Left lung (tissue), 4 donors: ENCODE measurements at regions not wholly inside any gene's neighbourhood (a gene's known extent, or its start where the extent isn't known, plus 50 kb on each side); places are given as distances from the start of the nearest gene placed in this dataset.

Source experiments
- ATAC-seq: fragments of 200-7000 bp; cut with Tn5 transposase; one replicate; pipeline ENCODE4 v1.9.1; 2020; ENCODE audit warnings: moderate library complexity
- DNase-seq, 4 donors: peaks; one replicate each; pipeline ENCODE4 v3.0.0-alpha.2; 2013 to 2020
- H3K27ac ChIP-seq, 2 donors: fragments of 200-600 bp; sonication (generic) in 1 of 2; one replicate each; pipeline versions ENCODE4 v1.5.0 to v1.8.0; 2020 to 2021
- H3K27me3 ChIP-seq, 2 donors: fragments of 200-600 bp; sonication (generic) in 1 of 2; one replicate each; pipeline versions ENCODE4 v1.5.0 to v1.8.0; 2020 to 2021
- H3K36me3 ChIP-seq, 2 donors: fragments of 200-600 bp; sonication (generic) in 1 of 2; one replicate each; pipeline versions ENCODE4 v1.5.0 to v1.8.0; 2020 to 2021
- H3K4me1 ChIP-seq, 2 donors: fragments of 200-600 bp; one replicate each; pipeline ENCODE4 v1.8.0; 2021
- H3K4me3 ChIP-seq, 2 donors: fragments of 200-600 bp; sonication (generic) in 1 of 2; one replicate each; pipeline versions ENCODE4 v1.5.0 to v1.8.0; 2020 to 2021; ENCODE audit warnings: mild to moderate bottlenecking in 1 of 2
- H3K9me3 ChIP-seq, 2 donors: fragments of 200-600 bp; sonication (generic) in 1 of 2; one replicate each; pipeline versions ENCODE4 v1.5.0 to v1.8.0; 2020 to 2021
- CTCF ChIP-seq, 2 donors: fragments of 200-600 bp; sonication (generic) in 1 of 2; IDR thresholded peaks; one replicate each; pipeline versions ENCODE4 v1.5.0 to v1.8.0; 2021; ENCODE audit warnings: antibody characterized with exemption in 2 of 2
- intact Hi-C, 2 donors: fragments of 100-400 bp; cut with DNase I; formaldehyde crosslinking; loops; one replicate each; pipeline versions ENCODE4 v1.11.2 to v1.14.2; 2022
- donor health status: DM: no; HTN: yes; CAD: no.
- donor health status: DM: no; HTN: no; CAD: no.

- H3K27ac ChIP-seq: peak overlapping the region in 1 of 2 donors; percentile 47
Observed at GRCh38 chr5:89458332-89458656, 575.3 kb upstream of the MEF2C start.

DNA sequence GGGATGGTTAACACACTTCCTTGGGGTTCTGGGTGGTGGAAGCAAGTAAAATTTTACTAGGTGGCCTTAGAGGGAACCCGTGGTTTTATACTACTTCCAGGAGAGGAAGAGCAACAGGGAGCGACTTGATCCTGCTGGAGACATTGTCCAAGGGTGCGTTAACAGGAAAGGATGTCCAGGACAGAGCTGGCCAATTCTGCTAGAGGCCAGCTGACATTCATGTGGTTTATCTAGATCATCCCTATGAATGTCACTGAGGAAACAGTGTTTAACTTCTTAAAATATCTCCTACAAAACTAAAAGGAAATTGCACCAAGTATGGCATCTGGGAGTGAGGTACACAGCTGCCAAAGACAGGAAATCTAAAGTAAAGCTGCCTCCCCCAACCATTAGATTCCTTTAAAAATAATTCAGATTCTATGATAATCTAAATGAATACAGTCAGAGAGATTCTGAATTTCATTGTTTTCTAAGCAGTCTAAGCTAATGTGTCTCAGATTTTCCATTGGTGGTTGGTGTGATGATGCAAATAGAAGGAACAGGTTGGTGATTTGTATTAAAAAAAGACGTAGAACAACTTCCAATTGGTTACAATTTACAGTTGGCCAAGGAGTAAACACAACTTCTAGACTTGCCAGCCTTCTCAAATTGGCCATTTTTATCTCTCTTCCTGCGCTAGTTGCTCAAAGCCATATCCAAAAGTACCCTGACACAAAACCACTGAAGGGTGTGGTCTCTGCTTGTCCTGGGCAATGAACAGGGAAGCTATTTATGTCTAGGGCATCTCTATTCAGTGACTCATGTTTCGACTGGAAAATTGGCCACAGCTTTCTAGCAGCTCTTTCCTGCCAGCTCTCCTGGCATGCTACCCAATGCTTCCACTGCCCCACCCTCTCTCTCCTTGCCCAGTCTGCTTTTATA is 574.7 kb upstream of the MEF2C start:
- no peaks in the 10 kb centered on the region for H3K36me3 ChIP-seq
- H3K27ac ChIP-seq: peak overlapping the region; percentile 39 to 47
- H3K4me1 ChIP-seq: peaks cover 0 to 13% of the 10 kb centered on the region in 2 donors
- ATAC-seq: peak; percentile 88
- no peak for TF ChIP-seq CTCF (IDR thresholded peaks at IDR 0.05)
- H3K9me3 ChIP-seq: no peaks in the 10 kb centered on the region
- DNase-seq: peak in 2 of 4 donors; percentile 9 to 34
- intact Hi-C loops: no loop called here
- H3K27me3 ChIP-seq: no peaks in the 10 kb centered on the region
- H3K4me3 ChIP-seq: no peak overlapping the region

More at GRCh38 chr5:89458332-89458656, 575.3 kb upstream of the MEF2C start:
- H3K9me3 ChIP-seq: no peaks in the 10 kb centered on the region
- ATAC-seq: no peak
- H3K4me3 ChIP-seq: no peak overlapping the region
- DNase-seq: no peak
- peaks cover 0 to 13% of the 10 kb centered on the region in 2 donors for H3K4me1 ChIP-seq
- TF ChIP-seq CTCF (IDR thresholded peaks at IDR 0.05): no peak
- H3K27me3 ChIP-seq: no peaks in the 10 kb centered on the region
- no peaks in the 10 kb centered on the region for H3K36me3 ChIP-seq
- intact Hi-C loops: no loop called here

DNA sequence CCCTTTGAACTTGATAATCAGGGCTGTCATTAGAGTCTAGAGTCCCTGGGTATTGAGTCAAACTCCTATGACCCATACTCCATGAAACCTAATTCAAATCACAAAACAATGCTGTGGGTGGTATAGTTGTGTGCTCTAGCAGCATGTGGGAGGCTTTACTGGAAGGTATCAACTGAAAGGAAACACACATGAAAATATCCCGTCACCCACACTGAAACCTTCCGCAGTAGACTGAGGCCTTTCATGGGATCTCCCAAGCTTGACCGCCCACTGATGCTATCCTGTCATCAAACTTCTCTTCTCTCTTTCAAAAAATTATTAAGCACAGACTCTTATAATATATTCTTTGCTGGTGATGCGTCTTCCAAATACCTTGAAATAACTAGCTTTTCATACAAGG is 569.1 kb upstream of the MEF2C start:
- Histone ChIP-seq H3K27me3 (no peaks in the 10 kb centered on the region), H3K4me1 (no peaks in the 10 kb centered on the region), H3K27ac (no peak overlapping the region), H3K9me3 (no peaks in the 10 kb centered on the region), H3K36me3 (no peaks in the 10 kb centered on the region), H3K4me3 (no peak overlapping the region)
- no peak for ATAC-seq
- DNase-seq: no peak
- intact Hi-C loops: no loop called here
- no peak for TF ChIP-seq CTCF (IDR thresholded peaks at IDR 0.05)

- intact Hi-C loops: no loop called here
- Histone ChIP-seq H3K9me3 (no peaks in the 10 kb centered on the region), H3K4me1 (no peaks in the 10 kb centered on the region), H3K27ac (no peak overlapping the region), H3K36me3 (no peaks in the 10 kb centered on the region), H3K4me3 (no peak overlapping the region), H3K27me3 (no peaks in the 10 kb centered on the region)
- TF ChIP-seq CTCF (IDR thresholded peaks at IDR 0.05): no peak
- no peak for DNase-seq
- no peak for ATAC-seq
Observed at GRCh38 chr5:89451263-89451662, 568.3 kb upstream of the MEF2C start.

DNA sequence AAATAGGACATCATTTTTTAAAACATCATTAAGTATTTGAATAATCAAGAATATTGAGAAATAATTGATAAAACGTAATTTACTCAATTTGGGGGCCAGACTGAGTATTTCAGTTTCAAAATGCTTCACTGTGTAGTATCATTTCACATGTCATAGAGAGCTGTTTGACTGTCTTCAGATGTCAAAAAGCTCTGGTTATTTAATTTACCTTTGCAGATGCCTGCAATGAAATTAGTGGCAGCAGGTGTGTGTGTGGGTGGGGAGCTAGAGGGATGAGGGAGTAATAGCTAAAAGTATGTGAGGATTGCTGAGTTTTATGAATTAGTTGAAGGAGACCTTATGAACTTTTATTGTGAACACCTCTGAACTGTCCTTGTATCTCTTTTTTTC is 567.2 kb upstream of the MEF2C start:
- no peaks in the 10 kb centered on the region for H3K9me3 ChIP-seq
- H3K4me1 ChIP-seq: no peaks in the 10 kb centered on the region
- no peak overlapping the region for H3K4me3 ChIP-seq
- no peaks in the 10 kb centered on the region for H3K27me3 ChIP-seq
- DNase-seq (no peak), ATAC-seq (no peak)
- no peaks in the 10 kb centered on the region for H3K36me3 ChIP-seq
- intact Hi-C loops: no loop called here
- TF ChIP-seq CTCF (IDR thresholded peaks at IDR 0.05): no peak
- no peak overlapping the region for H3K27ac ChIP-seq
